BLaER1 (cell line): ENCODE measurements at regions not wholly inside any gene's neighbourhood (a gene's known extent, or its start where the extent isn't known, plus 50 kb on each side); places are given as distances from the start of the nearest gene placed in this dataset.
A peak's percentile ranks its signal among the peaks of the same experiment; 100 is the strongest.

Source experiments
- H3K27ac ChIP-seq: shearing (Covaris generic); formaldehyde crosslinking; 2 replicates; pipeline ENCODE4 v1.8.1; 2022
- H3K27me3 ChIP-seq: shearing (Covaris generic); formaldehyde crosslinking; 2 replicates; pipeline ENCODE4 v1.8.1; 2022
- H3K36me3 ChIP-seq: shearing (Covaris generic); formaldehyde crosslinking; 2 replicates; pipeline ENCODE4 v1.8.1; 2022
- H3K4me1 ChIP-seq: shearing (Covaris generic); formaldehyde crosslinking; 2 replicates; pipeline ENCODE4 v1.8.1; 2022
- H3K4me2 ChIP-seq: shearing (Covaris generic); formaldehyde crosslinking; 2 replicates; pipeline ENCODE4 v1.8.1; 2022
- H3K4me3 ChIP-seq: shearing (Covaris generic); formaldehyde crosslinking; 2 replicates; pipeline ENCODE4 v1.8.1; 2022
- H3K9ac ChIP-seq: shearing (Covaris generic); formaldehyde crosslinking; 2 replicates; pipeline ENCODE4 v1.8.1; 2022
- H3K9me3 ChIP-seq: shearing (Covaris generic); formaldehyde crosslinking; 2 replicates; pipeline ENCODE4 v1.8.1; 2022
- H4K20me1 ChIP-seq: shearing (Covaris generic); formaldehyde crosslinking; 2 replicates; pipeline ENCODE4 v1.8.1; 2022
- Cebpa-rat ChIP-seq: shearing (Covaris generic); IDR thresholded peaks from 2 replicates; pipeline ENCODE4 v1.8.1; 2022

DNA sequence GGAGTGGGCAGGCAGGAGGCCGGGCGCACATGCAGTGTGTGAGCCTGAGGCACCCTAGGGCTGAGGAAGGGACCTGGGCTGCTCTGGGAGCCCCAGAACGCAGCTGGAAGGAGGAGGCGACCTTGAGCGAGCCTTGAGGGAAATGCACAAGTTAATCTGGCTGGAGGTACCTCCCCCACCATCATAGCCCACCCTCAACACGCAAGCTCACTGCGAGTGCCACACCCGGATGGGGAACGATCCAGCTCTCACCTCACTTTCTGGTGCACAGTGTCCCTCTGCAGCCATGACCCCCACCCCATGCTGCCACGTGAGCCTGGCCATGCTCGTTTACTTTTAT, 162.4 kb upstream of the PPP2R2D start:
- Histone ChIP-seq H3K9me3 (peaks cover 16% of the 10 kb centered on the region), H3K9ac (no peak overlapping the region), H3K4me1 (peaks cover 31% of the 10 kb centered on the region), H3K27ac (no peak overlapping the region), H3K36me3 (no peaks in the 10 kb centered on the region), H3K27me3 (no peaks in the 10 kb centered on the region), H4K20me1 (no peaks in the 10 kb centered on the region), H3K4me2 (no peak overlapping the region), H3K4me3 (no peak overlapping the region)
- no peak for TF ChIP-seq Cebpa-rat

GRCh38 chr10:131739206-131739605, 161.6 kb upstream of the PPP2R2D start:
- Histone ChIP-seq H3K27me3 (0 out of 2 replicates have a peak, but pooled peaks cover 1% of the 10 kb centered on the region), H3K4me2 (peak overlapping the region; percentile 61), H3K36me3 (no peaks in the 10 kb centered on the region), H3K9ac (no peak overlapping the region), H3K4me1 (peaks cover 39% of the 10 kb centered on the region), H3K27ac (no peak overlapping the region), H4K20me1 (no peaks in the 10 kb centered on the region), H3K9me3 (peaks cover 16% of the 10 kb centered on the region), H3K4me3 (no peak overlapping the region)
- no peak for TF ChIP-seq Cebpa-rat

GRCh38 chr10:131742500-131742951, 158.3 kb upstream of the PPP2R2D start:
- H3K4me2 ChIP-seq: peak overlapping the region; percentile 95
- peaks cover 73% of the 10 kb centered on the region for H3K4me1 ChIP-seq
- peaks cover 21% of the 10 kb centered on the region; the same call in 1 of the 2 replicates for H3K27me3 ChIP-seq
- no peak for TF ChIP-seq Cebpa-rat
- H3K36me3 ChIP-seq: no peaks in the 10 kb centered on the region
- peak overlapping the region; percentile 73 for H3K27ac ChIP-seq
- H4K20me1 ChIP-seq: no peaks in the 10 kb centered on the region
- peaks cover 16% of the 10 kb centered on the region for H3K9me3 ChIP-seq
- peak overlapping the region; percentile 15; the same call in 1 of the 2 replicates for H3K9ac ChIP-seq
- H3K4me3 ChIP-seq: peak overlapping the region; percentile 57

GRCh38 chr10:131743190-131744151, 157.3 kb upstream of the PPP2R2D start:
- peak overlapping the region; percentile 95 for H3K4me2 ChIP-seq

GRCh38 chr10:131744346-131744745, 156.5 kb upstream of the PPP2R2D start:
- peaks cover 15% of the 10 kb centered on the region for H3K9me3 ChIP-seq
- peak overlapping the region; percentile 65 for H3K9ac ChIP-seq
- H3K27ac ChIP-seq: peak overlapping the region; percentile 76; the same call in 1 of the 2 replicates
- H3K36me3 ChIP-seq: no peaks in the 10 kb centered on the region
- H3K4me3 ChIP-seq: peak overlapping the region; percentile 56; the same call in 1 of the 2 replicates
- peaks cover 79% of the 10 kb centered on the region for H3K4me1 ChIP-seq
- no peaks in the 10 kb centered on the region for H4K20me1 ChIP-seq
- no peak for TF ChIP-seq Cebpa-rat
- peaks cover 21% of the 10 kb centered on the region; the same call in 1 of the 2 replicates for H3K27me3 ChIP-seq
- H3K4me2 ChIP-seq: peak overlapping the region; percentile 95

More at GRCh38 chr10:131743190-131744151, 157.3 kb upstream of the PPP2R2D start:
- Histone ChIP-seq H3K9ac (peak overlapping the region; percentile 65), H4K20me1 (no peaks in the 10 kb centered on the region), H3K27me3 (peaks cover 21% of the 10 kb centered on the region; the same call in 1 of the 2 replicates), H3K9me3 (peaks cover 16% of the 10 kb centered on the region), H3K4me1 (peaks cover 75% of the 10 kb centered on the region), H3K27ac (peak overlapping the region; percentile 76), H3K36me3 (no peaks in the 10 kb centered on the region), H3K4me3 (peak overlapping the region; percentile 57)
- no peak for TF ChIP-seq Cebpa-rat

GRCh38 chr10:131745591-131745990, 155.2 kb upstream of the PPP2R2D start:
- Histone ChIP-seq H3K9ac (no peak overlapping the region), H3K4me1 (peaks cover 89% of the 10 kb centered on the region), H4K20me1 (no peaks in the 10 kb centered on the region), H3K36me3 (no peaks in the 10 kb centered on the region), H3K27ac (no peak overlapping the region), H3K27me3 (peaks cover 21% of the 10 kb centered on the region; the same call in 1 of the 2 replicates), H3K9me3 (peaks cover 2% of the 10 kb centered on the region), H3K4me3 (no peak overlapping the region), H3K4me2 (peak overlapping the region; percentile 95)
- TF ChIP-seq Cebpa-rat: no peak

GRCh38 chr10:131746241-131746711, 154.5 kb upstream of the PPP2R2D start:
- no peak overlapping the region for H3K9ac ChIP-seq
- TF ChIP-seq Cebpa-rat: no peak
- peaks cover 96% of the 10 kb centered on the region for H3K4me1 ChIP-seq
- no peak overlapping the region for H3K4me3 ChIP-seq
- peak overlapping the region; percentile 95 for H3K4me2 ChIP-seq
- H3K9me3 ChIP-seq: no peaks in the 10 kb centered on the region
- no peaks in the 10 kb centered on the region for H3K36me3 ChIP-seq
- no peak overlapping the region for H3K27ac ChIP-seq
- H3K27me3 ChIP-seq: peaks cover 21% of the 10 kb centered on the region; the same call in 1 of the 2 replicates
- H4K20me1 ChIP-seq: no peaks in the 10 kb centered on the region

DNA sequence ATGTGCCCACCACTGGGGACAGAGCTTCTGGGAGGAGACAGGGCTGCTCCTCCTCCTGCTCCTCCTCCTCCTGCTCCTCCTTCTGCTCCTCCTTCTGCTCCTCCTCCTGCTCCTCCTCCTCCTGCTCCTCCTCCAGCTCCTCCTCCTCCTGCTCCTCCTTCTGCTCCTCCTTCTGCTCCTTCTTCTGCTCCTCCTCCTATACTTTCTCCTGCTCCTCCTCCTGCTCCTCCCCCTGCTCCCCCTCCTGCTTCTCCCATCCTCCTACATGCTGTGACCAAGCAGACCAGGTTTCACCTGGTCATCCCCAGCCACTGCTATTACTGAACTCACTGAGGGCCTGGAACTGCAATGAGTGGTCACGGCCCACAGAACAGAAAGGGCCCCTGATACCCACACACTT, 154.0 kb upstream of the PPP2R2D start:
- Histone ChIP-seq H3K27me3 (peaks cover 21% of the 10 kb centered on the region; the same call in 1 of the 2 replicates), H3K4me2 (peak overlapping the region; percentile 95), H3K4me3 (no peak overlapping the region), H3K27ac (no peak overlapping the region; the same call in 1 of the 2 replicates), H3K9ac (no peak overlapping the region), H3K9me3 (no peaks in the 10 kb centered on the region), H3K36me3 (no peaks in the 10 kb centered on the region), H4K20me1 (no peaks in the 10 kb centered on the region), H3K4me1 (peaks cover 97% of the 10 kb centered on the region)
- TF ChIP-seq Cebpa-rat: no peak

DNA sequence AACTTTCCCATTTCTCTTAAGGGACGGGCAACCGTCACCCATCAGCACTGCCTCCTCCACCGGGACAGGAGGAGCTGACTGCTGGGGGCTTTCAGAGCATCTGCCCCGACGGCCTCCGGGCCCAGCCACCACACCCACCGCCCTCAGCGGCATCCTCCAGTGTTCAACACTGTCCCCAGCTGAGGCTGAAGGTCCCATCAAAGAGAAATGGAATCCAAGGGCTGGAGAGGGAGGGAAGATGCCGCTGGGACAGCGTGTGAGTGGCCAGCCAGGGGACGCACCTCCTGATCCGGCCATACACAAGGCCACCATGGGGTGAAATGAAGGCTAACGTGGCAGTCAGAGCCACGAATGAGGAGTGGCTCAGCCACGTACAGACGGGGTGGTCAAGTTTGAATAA, 153.6 kb upstream of the PPP2R2D start:
- Histone ChIP-seq H3K27me3 (peaks cover 21% of the 10 kb centered on the region; the same call in 1 of the 2 replicates), H3K4me1 (peaks cover 97% of the 10 kb centered on the region)
- no peak for TF ChIP-seq Cebpa-rat

GRCh38 chr10:131747791-131748190, 153.0 kb upstream of the PPP2R2D start:
- H3K4me3 ChIP-seq: no peak overlapping the region
- no peaks in the 10 kb centered on the region for H3K36me3 ChIP-seq
- no peak overlapping the region for H3K9ac ChIP-seq
- peak overlapping the region; percentile 95 for H3K4me2 ChIP-seq
- H3K27me3 ChIP-seq: peaks cover 21% of the 10 kb centered on the region; the same call in 1 of the 2 replicates
- no peaks in the 10 kb centered on the region for H3K9me3 ChIP-seq
- H3K27ac ChIP-seq: no peak overlapping the region
- peaks cover 96% of the 10 kb centered on the region for H3K4me1 ChIP-seq
- TF ChIP-seq Cebpa-rat: no peak
- no peaks in the 10 kb centered on the region for H4K20me1 ChIP-seq

More for the DNA sequence above, 153.6 kb upstream of the PPP2R2D start:
- peak overlapping the region; percentile 95 for H3K4me2 ChIP-seq
- no peaks in the 10 kb centered on the region for H3K9me3 ChIP-seq
- no peaks in the 10 kb centered on the region for H3K36me3 ChIP-seq
- no peaks in the 10 kb centered on the region for H4K20me1 ChIP-seq
- no peak overlapping the region for H3K9ac ChIP-seq
- H3K27ac ChIP-seq: no peak overlapping the region; the same call in 1 of the 2 replicates
- no peak overlapping the region for H3K4me3 ChIP-seq
